ENCODE measurements at regions not wholly inside any gene's neighbourhood (a gene's known extent, or its start where the extent isn't known, plus 50 kb on each side); places are given as distances from the start of the nearest gene placed in this dataset.

GRCh38 chr5:123706531-123706930, 194.6 kb downstream of the CSNK1G3 start:
- no peak for TF ChIP-seq CTCF (IDR thresholded peaks at IDR 0.05 in 2 of 3, conservative IDR thresholded peaks at IDR 0.05 in 1 of 3; ENCODE audit: borderline replicate concordance in 1 of 3, insufficient read depth in 1 of 3, low read depth in 2 of 3, low read length in 2 of 3)
- no peak for TF ChIP-seq EZH2phosphoT487 (IDR thresholded peaks at IDR 0.05; ENCODE audit: borderline replicate concordance)

Data from HCT116 (cell line).